WTC11 (cell line): ENCODE measurements at regions not wholly inside any gene's neighbourhood (a gene's known extent, or its start where the extent isn't known, plus 50 kb on each side); places are given as distances from the start of the nearest gene placed in this dataset.

Experiments
- ATF1 ChIP-seq: sonication (generic); formaldehyde crosslinking; IDR thresholded peaks from 2 replicates; pipeline ENCODE4 v1.8.1; 2023; ENCODE audit warnings: mild to moderate bottlenecking, moderate library complexity, missing genetic modification reagents
- ELF4 ChIP-seq: sonication (generic); formaldehyde crosslinking; IDR thresholded peaks from 2 replicates; pipeline ENCODE4 v1.8.1; 2022; ENCODE audit warnings: low read depth, mild to moderate bottlenecking, moderate library complexity, missing genetic modification reagents
- EMX1 ChIP-seq: fragments of 250-450 bp; sonication (Bioruptor Pico); IDR thresholded peaks from 2 replicates; pipeline ENCODE4 v1.8.0; 2021; ENCODE audit warnings: mild to moderate bottlenecking
- HMGA2 ChIP-seq: fragments of 250-450 bp; sonication (Bioruptor Pico); IDR thresholded peaks from 2 replicates; pipeline ENCODE4 v1.4.0; 2021; ENCODE audit warnings: mild to moderate bottlenecking, moderate library complexity
- NFYB ChIP-seq: sonication (generic); formaldehyde crosslinking; conservative IDR thresholded peaks from 2 replicates; pipeline ENCODE4 v1.8.0; 2022; ENCODE audit warnings: low read depth, missing genetic modification reagents
- ZBTB21 ChIP-seq: sonication (generic); formaldehyde crosslinking; IDR thresholded peaks from 2 replicates; pipeline ENCODE4 v1.8.1; 2023; ENCODE audit warnings: mild to moderate bottlenecking, missing genetic modification reagents, borderline replicate concordance
- ZNF219 ChIP-seq: sonication (generic); formaldehyde crosslinking; IDR thresholded peaks from 2 replicates; pipeline ENCODE4 v1.8.0; 2023; ENCODE audit warnings: missing genetic modification reagents, mild to moderate bottlenecking, borderline replicate concordance
- ZNF263 ChIP-seq: sonication (generic); formaldehyde crosslinking; IDR thresholded peaks from 2 replicates; pipeline ENCODE4 v1.8.1; 2022; ENCODE audit warnings: low read depth, mild to moderate bottlenecking, moderate library complexity, missing genetic modification reagents
- TF ChIP-seq, protein P1 (sequence below): sonication (generic); formaldehyde crosslinking; IDR thresholded peaks from 2 replicates; pipeline ENCODE4 v1.8.0; 2022; ENCODE audit warnings: missing genetic modification reagents
- TF ChIP-seq, protein P2 (sequence below): fragments of 250-450 bp; sonication (Bioruptor Pico); IDR thresholded peaks from 2 replicates; pipeline ENCODE4 v1.9.0; 2021; ENCODE audit warnings: mild to moderate bottlenecking
- TF ChIP-seq, protein P3 (sequence below): fragments of 250-450 bp; sonication (Bioruptor Pico); IDR thresholded peaks from 2 replicates; pipeline ENCODE4 v1.9.0; 2021; ENCODE audit warnings: mild to moderate bottlenecking, borderline replicate concordance
- TF ChIP-seq, protein P4 (sequence below): sonication (generic); formaldehyde crosslinking; IDR thresholded peaks from 2 replicates; pipeline ENCODE4 v1.8.1; 2022; ENCODE audit warnings: low read depth, missing genetic modification reagents, borderline replicate concordance
- TF ChIP-seq, protein P5 (sequence below): sonication (generic); formaldehyde crosslinking; conservative IDR thresholded peaks from 2 replicates; pipeline ENCODE4 v1.8.1; 2022; ENCODE audit warnings: mild to moderate bottlenecking, missing genetic modification reagents
- TF ChIP-seq, protein P6 (sequence below): fragments of 250-450 bp; sonication (Bioruptor Pico); IDR thresholded peaks from 2 replicates; pipeline ENCODE4 v2.1.2; 2022; ENCODE audit warnings: mild to moderate bottlenecking, moderate library complexity
- TF ChIP-seq, protein P7 (sequence below): sonication (generic); formaldehyde crosslinking; conservative IDR thresholded peaks from 2 replicates; pipeline ENCODE4 v1.8.1; 2023; ENCODE audit warnings: mild to moderate bottlenecking, low read depth, missing genetic modification reagents, moderate library complexity

DNA sequence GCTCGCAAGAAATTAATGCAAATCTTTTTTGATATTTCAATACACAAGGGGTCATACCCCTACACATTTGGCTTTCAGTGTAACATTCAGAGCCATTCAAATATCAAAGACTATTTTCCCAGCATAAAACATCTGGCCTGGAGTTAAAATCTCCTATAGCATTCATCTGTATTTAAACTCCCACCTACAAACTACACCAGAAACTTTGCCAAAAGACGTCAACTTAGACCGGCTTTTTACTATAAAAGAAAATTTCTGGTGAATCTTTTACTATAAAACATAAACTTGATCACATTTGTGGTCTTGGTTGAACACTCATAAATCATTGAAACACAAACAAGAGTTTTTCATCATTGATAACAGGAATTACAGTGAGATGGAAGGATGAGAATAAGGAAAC is 473.3 kb upstream of the DCN start (continued):
- TF ChIP-seq, protein P1, sequence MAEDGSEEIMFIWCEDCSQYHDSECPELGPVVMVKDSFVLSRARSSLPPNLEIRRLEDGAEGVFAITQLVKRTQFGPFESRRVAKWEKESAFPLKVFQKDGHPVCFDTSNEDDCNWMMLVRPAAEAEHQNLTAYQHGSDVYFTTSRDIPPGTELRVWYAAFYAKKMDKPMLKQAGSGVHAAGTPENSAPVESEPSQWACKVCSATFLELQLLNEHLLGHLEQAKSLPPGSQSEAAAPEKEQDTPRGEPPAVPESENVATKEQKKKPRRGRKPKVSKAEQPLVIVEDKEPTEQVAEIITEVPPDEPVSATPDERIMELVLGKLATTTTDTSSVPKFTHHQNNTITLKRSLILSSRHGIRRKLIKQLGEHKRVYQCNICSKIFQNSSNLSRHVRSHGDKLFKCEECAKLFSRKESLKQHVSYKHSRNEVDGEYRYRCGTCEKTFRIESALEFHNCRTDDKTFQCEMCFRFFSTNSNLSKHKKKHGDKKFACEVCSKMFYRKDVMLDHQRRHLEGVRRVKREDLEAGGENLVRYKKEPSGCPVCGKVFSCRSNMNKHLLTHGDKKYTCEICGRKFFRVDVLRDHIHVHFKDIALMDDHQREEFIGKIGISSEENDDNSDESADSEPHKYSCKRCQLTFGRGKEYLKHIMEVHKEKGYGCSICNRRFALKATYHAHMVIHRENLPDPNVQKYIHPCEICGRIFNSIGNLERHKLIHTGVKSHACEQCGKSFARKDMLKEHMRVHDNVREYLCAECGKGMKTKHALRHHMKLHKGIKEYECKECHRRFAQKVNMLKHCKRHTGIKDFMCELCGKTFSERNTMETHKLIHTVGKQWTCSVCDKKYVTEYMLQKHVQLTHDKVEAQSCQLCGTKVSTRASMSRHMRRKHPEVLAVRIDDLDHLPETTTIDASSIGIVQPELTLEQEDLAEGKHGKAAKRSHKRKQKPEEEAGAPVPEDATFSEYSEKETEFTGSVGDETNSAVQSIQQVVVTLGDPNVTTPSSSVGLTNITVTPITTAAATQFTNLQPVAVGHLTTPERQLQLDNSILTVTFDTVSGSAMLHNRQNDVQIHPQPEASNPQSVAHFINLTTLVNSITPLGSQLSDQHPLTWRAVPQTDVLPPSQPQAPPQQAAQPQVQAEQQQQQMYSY (CRISPR knock-in tag): no peak
- TF ChIP-seq, protein P2, sequence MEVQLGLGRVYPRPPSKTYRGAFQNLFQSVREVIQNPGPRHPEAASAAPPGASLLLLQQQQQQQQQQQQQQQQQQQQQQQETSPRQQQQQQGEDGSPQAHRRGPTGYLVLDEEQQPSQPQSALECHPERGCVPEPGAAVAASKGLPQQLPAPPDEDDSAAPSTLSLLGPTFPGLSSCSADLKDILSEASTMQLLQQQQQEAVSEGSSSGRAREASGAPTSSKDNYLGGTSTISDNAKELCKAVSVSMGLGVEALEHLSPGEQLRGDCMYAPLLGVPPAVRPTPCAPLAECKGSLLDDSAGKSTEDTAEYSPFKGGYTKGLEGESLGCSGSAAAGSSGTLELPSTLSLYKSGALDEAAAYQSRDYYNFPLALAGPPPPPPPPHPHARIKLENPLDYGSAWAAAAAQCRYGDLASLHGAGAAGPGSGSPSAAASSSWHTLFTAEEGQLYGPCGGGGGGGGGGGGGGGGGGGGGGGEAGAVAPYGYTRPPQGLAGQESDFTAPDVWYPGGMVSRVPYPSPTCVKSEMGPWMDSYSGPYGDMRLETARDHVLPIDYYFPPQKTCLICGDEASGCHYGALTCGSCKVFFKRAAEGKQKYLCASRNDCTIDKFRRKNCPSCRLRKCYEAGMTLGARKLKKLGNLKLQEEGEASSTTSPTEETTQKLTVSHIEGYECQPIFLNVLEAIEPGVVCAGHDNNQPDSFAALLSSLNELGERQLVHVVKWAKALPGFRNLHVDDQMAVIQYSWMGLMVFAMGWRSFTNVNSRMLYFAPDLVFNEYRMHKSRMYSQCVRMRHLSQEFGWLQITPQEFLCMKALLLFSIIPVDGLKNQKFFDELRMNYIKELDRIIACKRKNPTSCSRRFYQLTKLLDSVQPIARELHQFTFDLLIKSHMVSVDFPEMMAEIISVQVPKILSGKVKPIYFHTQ (CRISPR knock-in tag): no peak
- TF ChIP-seq ZNF219: no peak
- TF ChIP-seq EMX1 (CRISPR knock-in tag): no peak
- TF ChIP-seq, protein P3, sequence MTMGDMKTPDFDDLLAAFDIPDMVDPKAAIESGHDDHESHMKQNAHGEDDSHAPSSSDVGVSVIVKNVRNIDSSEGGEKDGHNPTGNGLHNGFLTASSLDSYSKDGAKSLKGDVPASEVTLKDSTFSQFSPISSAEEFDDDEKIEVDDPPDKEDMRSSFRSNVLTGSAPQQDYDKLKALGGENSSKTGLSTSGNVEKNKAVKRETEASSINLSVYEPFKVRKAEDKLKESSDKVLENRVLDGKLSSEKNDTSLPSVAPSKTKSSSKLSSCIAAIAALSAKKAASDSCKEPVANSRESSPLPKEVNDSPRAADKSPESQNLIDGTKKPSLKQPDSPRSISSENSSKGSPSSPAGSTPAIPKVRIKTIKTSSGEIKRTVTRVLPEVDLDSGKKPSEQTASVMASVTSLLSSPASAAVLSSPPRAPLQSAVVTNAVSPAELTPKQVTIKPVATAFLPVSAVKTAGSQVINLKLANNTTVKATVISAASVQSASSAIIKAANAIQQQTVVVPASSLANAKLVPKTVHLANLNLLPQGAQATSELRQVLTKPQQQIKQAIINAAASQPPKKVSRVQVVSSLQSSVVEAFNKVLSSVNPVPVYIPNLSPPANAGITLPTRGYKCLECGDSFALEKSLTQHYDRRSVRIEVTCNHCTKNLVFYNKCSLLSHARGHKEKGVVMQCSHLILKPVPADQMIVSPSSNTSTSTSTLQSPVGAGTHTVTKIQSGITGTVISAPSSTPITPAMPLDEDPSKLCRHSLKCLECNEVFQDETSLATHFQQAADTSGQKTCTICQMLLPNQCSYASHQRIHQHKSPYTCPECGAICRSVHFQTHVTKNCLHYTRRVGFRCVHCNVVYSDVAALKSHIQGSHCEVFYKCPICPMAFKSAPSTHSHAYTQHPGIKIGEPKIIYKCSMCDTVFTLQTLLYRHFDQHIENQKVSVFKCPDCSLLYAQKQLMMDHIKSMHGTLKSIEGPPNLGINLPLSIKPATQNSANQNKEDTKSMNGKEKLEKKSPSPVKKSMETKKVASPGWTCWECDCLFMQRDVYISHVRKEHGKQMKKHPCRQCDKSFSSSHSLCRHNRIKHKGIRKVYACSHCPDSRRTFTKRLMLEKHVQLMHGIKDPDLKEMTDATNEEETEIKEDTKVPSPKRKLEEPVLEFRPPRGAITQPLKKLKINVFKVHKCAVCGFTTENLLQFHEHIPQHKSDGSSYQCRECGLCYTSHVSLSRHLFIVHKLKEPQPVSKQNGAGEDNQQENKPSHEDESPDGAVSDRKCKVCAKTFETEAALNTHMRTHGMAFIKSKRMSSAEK (CRISPR knock-in tag): no peak
- TF ChIP-seq HMGA2: no peak
- no peak for TF ChIP-seq ZBTB21 (CRISPR knock-in tag)
- TF ChIP-seq NFYB (CRISPR knock-in tag): no peak
- TF ChIP-seq, protein P4, sequence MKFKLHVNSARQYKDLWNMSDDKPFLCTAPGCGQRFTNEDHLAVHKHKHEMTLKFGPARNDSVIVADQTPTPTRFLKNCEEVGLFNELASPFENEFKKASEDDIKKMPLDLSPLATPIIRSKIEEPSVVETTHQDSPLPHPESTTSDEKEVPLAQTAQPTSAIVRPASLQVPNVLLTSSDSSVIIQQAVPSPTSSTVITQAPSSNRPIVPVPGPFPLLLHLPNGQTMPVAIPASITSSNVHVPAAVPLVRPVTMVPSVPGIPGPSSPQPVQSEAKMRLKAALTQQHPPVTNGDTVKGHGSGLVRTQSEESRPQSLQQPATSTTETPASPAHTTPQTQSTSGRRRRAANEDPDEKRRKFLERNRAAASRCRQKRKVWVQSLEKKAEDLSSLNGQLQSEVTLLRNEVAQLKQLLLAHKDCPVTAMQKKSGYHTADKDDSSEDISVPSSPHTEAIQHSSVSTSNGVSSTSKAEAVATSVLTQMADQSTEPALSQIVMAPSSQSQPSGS: no peak
- no peak for TF ChIP-seq ZNF263 (CRISPR knock-in tag)
- TF ChIP-seq, protein P5, sequence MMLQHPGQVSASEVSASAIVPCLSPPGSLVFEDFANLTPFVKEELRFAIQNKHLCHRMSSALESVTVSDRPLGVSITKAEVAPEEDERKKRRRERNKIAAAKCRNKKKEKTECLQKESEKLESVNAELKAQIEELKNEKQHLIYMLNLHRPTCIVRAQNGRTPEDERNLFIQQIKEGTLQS (CRISPR knock-in tag): no peak
- TF ChIP-seq ELF4 (CRISPR knock-in tag): no peak
- no peak for TF ChIP-seq ATF1 (CRISPR knock-in tag)
- TF ChIP-seq, protein P6, sequence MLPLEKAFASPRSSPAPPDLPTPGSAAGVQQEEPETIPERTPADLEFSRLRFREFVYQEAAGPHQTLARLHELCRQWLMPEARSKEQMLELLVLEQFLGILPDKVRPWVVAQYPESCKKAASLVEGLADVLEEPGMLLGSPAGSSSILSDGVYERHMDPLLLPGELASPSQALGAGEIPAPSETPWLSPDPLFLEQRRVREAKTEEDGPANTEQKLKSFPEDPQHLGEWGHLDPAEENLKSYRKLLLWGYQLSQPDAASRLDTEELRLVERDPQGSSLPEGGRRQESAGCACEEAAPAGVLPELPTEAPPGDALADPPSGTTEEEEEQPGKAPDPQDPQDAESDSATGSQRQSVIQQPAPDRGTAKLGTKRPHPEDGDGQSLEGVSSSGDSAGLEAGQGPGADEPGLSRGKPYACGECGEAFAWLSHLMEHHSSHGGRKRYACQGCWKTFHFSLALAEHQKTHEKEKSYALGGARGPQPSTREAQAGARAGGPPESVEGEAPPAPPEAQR (CRISPR knock-in tag): no peak
- TF ChIP-seq, protein P7, sequence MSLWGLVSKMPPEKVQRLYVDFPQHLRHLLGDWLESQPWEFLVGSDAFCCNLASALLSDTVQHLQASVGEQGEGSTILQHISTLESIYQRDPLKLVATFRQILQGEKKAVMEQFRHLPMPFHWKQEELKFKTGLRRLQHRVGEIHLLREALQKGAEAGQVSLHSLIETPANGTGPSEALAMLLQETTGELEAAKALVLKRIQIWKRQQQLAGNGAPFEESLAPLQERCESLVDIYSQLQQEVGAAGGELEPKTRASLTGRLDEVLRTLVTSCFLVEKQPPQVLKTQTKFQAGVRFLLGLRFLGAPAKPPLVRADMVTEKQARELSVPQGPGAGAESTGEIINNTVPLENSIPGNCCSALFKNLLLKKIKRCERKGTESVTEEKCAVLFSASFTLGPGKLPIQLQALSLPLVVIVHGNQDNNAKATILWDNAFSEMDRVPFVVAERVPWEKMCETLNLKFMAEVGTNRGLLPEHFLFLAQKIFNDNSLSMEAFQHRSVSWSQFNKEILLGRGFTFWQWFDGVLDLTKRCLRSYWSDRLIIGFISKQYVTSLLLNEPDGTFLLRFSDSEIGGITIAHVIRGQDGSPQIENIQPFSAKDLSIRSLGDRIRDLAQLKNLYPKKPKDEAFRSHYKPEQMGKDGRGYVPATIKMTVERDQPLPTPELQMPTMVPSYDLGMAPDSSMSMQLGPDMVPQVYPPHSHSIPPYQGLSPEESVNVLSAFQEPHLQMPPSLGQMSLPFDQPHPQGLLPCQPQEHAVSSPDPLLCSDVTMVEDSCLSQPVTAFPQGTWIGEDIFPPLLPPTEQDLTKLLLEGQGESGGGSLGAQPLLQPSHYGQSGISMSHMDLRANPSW (CRISPR knock-in tag): no peak
- TF ChIP-seq, all 79 proteins: peak for 0
